ENCODE measurements at regions not wholly inside any gene's neighbourhood (a gene's known extent, or its start where the extent isn't known, plus 50 kb on each side); places are given as distances from the start of the nearest gene placed in this dataset.

DNA sequence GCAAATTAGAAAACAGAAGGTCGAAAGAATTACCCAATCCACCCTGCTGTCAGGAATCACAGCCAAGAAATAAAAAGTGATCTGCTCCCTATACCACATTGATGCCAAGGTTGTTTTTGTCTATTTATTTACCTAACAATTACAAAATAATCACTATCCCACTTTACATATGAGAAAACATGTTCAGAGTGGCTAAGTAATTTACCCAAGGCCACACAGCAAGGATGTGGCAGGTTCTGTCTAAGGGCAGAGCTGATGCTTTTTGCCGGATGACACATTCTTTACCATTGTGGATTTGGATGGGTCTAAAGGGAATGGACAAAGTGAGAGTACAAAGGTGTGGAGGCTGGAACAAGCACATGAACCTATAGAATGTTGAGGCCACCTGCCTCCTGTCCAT, 460.7 kb downstream of the INSC start:
- CTCF ChIA-PET = no interaction called here
- H2AFZ ChIP-seq (ENCODE audit: low read depth, low read length, poor library complexity, severe bottlenecking) = no peak overlapping the region

More for the DNA sequence above, 460.7 kb downstream of the INSC start:
- no peak for DNase-seq (ENCODE audit: low read depth, low spot score)
- ATAC-seq = no peak
- no peaks in the 10 kb centered on the region for H3K4me1 ChIP-seq (ENCODE audit: control insufficient read depth in 1 of 2, insufficient read depth in 2 of 2, low read length in 2 of 2)
- TF ChIP-seq POLR2A (IDR thresholded peaks at IDR 0.05; ENCODE audit: borderline replicate concordance, extremely low read depth, insufficient read depth, insufficient read length) = no peak
- TF ChIP-seq REST (IDR thresholded peaks at IDR 0.05; ENCODE audit: low read depth) = no peak
- no peak for TF ChIP-seq EZH2 (IDR thresholded peaks at IDR 0.05)
- no peak for TF ChIP-seq EGR1 (IDR thresholded peaks at IDR 0.05; ENCODE audit: low read depth)
- no peaks in the 10 kb centered on the region for H3K9me3 ChIP-seq (ENCODE audit: control insufficient read depth in 1 of 2, insufficient read depth in 1 of 2, low read depth in 1 of 2, low read length in 2 of 2)
- H3K4me3 ChIP-seq (replicated peaks in 1 of 2; ENCODE audit: low read depth in 1 of 2, low read length in 2 of 2) = no peak overlapping the region
- no peak overlapping the region for H3K9ac ChIP-seq (ENCODE audit: low read length)
- H3K9me2 ChIP-seq (ENCODE audit: insufficient read depth) = no peaks in the 10 kb centered on the region
- ChIA-PET RAD21 (ENCODE audit: low non-redundant PET in 1 of 2, low total read pairs in 2 of 2, uncharacterized antibody in 2 of 2, unreplicated experiment in 2 of 2) (no interaction called here), POLR2A (no interaction called here)
- no TSS peak for BruUV-seq (replicated peaks)
- H3K36me3 ChIP-seq (ENCODE audit: control insufficient read depth in 1 of 2, insufficient read depth in 2 of 2, low read length in 2 of 2) = no peaks in the 10 kb centered on the region
- no peaks in the 10 kb centered on the region for H4K20me1 ChIP-seq (ENCODE audit: insufficient read depth)
- no peaks in the 10 kb centered on the region for H3K79me2 ChIP-seq (ENCODE audit: insufficient read depth, low read length)
- peaks cover 21% of the 10 kb centered on the region; the same call in 1 of the 2 replicates for H3K27me3 ChIP-seq (ENCODE audit: insufficient read depth, low read length)
- no peak overlapping the region for H3K27ac ChIP-seq (ENCODE audit: low read depth, low read length)
- intact Hi-C loops (cut with micrococcal nuclease) = no loop called here
- H3K4me2 ChIP-seq (ENCODE audit: low read length) = no peak overlapping the region

All from HCT116 (cell line).